Liver (tissue), 8 donors: ENCODE measurements at regions not wholly inside any gene's neighbourhood (a gene's known extent, or its start where the extent isn't known, plus 50 kb on each side); places are given as distances from the start of the nearest gene placed in this dataset.

Experiments
- DNase-seq: peaks from one replicate; pipeline ENCODE4 v3.0.0-alpha.2; 2017; ENCODE audit warnings: low spot score
- H3K27ac ChIP-seq, 2 donors: one replicate each; pipeline ENCODE4 v1.7.0; 2013; ENCODE audit warnings: inconsistent platforms in 2 of 2, low read length in 2 of 2, control low read depth in 1 of 2, low read depth in 1 of 2, mild to moderate bottlenecking in 1 of 2
- H3K27me3 ChIP-seq, 4 donors: one replicate each; pipeline versions ENCODE4 v1.6.1 to v1.7.0; 2013; ENCODE audit warnings: low read length in 3 of 4, inconsistent platforms in 1 of 4, mild to moderate bottlenecking in 1 of 4, moderate library complexity in 1 of 4; ENCODE audit not compliant: control insufficient read depth in 4 of 4, insufficient read depth in 4 of 4
- H3K36me3 ChIP-seq, 4 donors: one replicate each; pipeline versions ENCODE4 v1.6.1 to v1.7.0; 2013; ENCODE audit warnings: low read length in 3 of 4, mild to moderate bottlenecking in 3 of 4, low read depth in 1 of 4, moderate library complexity in 1 of 4; ENCODE audit not compliant: control insufficient read depth in 4 of 4, insufficient read depth in 3 of 4
- H3K4me1 ChIP-seq, 4 donors: one replicate each; pipeline versions ENCODE4 v1.6.1 to v1.7.0; 2013; ENCODE audit warnings: low read length in 3 of 4, mild to moderate bottlenecking in 3 of 4, moderate library complexity in 1 of 4; ENCODE audit not compliant: control insufficient read depth in 4 of 4, insufficient read depth in 4 of 4
- H3K4me3 ChIP-seq, 3 donors: one replicate each; pipeline versions ENCODE4 v1.6.1 to v1.7.0; 2013; ENCODE audit warnings: low read length in 3 of 3, control low read depth in 1 of 3, low read depth in 1 of 3, mild to moderate bottlenecking in 1 of 3
- H3K9ac ChIP-seq, 2 donors: one replicate each; pipeline ENCODE4 v1.7.0; 2013; ENCODE audit warnings: low read length in 2 of 2, mild to moderate bottlenecking in 2 of 2, moderate library complexity in 2 of 2, control low read depth in 1 of 2, low read depth in 1 of 2
- H3K9me3 ChIP-seq, 4 donors: one replicate each; pipeline versions ENCODE4 v1.6.1 to v1.7.0; 2013; ENCODE audit warnings: low read length in 3 of 4; ENCODE audit not compliant: control insufficient read depth in 4 of 4
- ATF3 ChIP-seq: IDR thresholded peaks from 2 replicates; pipeline ENCODE4 v1.6.1; 2016; ENCODE audit warnings: antibody characterized with exemption
- CTCF ChIP-seq: fragments of 150-350 bp; IDR thresholded peaks from 2 replicates; pipeline ENCODE4 v1.5.1; 2017; ENCODE audit warnings: improper control_type of control experiment, low read depth, low read length; ENCODE audit not compliant: missing input control
- EGR1 ChIP-seq, 2 donors: IDR thresholded peaks; 2 replicates each; pipeline ENCODE4 v1.6.1; 2016 to 2018; ENCODE audit warnings: antibody characterized with exemption in 2 of 2, low read depth in 2 of 2
- FOXA1 ChIP-seq: IDR thresholded peaks from 2 replicates; pipeline ENCODE4 v1.6.1; 2016; ENCODE audit warnings: antibody characterized with exemption
- GABPA ChIP-seq, 2 donors: IDR thresholded peaks in 1 of 2; conservative IDR thresholded peaks in 1 of 2; 2 replicates each; pipeline ENCODE4 v1.6.1; 2016; ENCODE audit warnings: antibody characterized with exemption in 2 of 2, mild to moderate bottlenecking in 1 of 2, moderate library complexity in 1 of 2
- HNF4A ChIP-seq, 2 donors: conservative IDR thresholded peaks; 2 replicates each; pipeline ENCODE4 v1.6.1; 2016; ENCODE audit warnings: antibody characterized with exemption in 2 of 2, mild to moderate bottlenecking in 2 of 2
- JUND ChIP-seq, 2 donors: IDR thresholded peaks; 2 replicates each; pipeline ENCODE4 v1.6.1; 2016; ENCODE audit warnings: antibody characterized with exemption in 2 of 2
- MAX ChIP-seq: IDR thresholded peaks from 2 replicates; pipeline ENCODE4 v1.6.1; 2016; ENCODE audit warnings: antibody characterized with exemption
- RXRA ChIP-seq, 2 donors: IDR thresholded peaks; 2 replicates each; pipeline ENCODE4 v1.6.1; 2017 to 2018; ENCODE audit warnings: antibody characterized with exemption in 2 of 2, mild to moderate bottlenecking in 1 of 2
- SP1 ChIP-seq: IDR thresholded peaks from 2 replicates; pipeline ENCODE4 v1.6.1; 2018; ENCODE audit warnings: antibody characterized with exemption, mild to moderate bottlenecking
- TAF1 ChIP-seq: conservative IDR thresholded peaks from 2 replicates; pipeline ENCODE4 v1.6.1; 2016; ENCODE audit warnings: antibody characterized with exemption, mild to moderate bottlenecking
- YY1 ChIP-seq: IDR thresholded peaks from 2 replicates; pipeline ENCODE4 v1.6.1; 2016; ENCODE audit warnings: antibody characterized with exemption, mild to moderate bottlenecking
- ZBTB33 ChIP-seq: IDR thresholded peaks from 2 replicates; pipeline ENCODE4 v1.6.1; 2016; ENCODE audit warnings: antibody characterized with exemption
- WGBS: extraction: QIAGEN DNeasy Blood & Tissue Kit; methylation state at CpG from one replicate; pipeline ENCODE4 v1.1.7; 2013; 5-methylcytosine and 5-hydroxymethylcytosine counted together
- donor health status: healthy.
- donor health status: healthy.
- donor health status: healthy.
- donor health status: healthy.
- donor health status: healthy.

GRCh38 chr9:2987679-2988078 is 143.8 kb upstream of the PUM3 start (continued):
- TF ChIP-seq FOXA1 (no peak), JUND (IDR thresholded peaks at IDR 0.05) (no peak), HNF4A (conservative IDR thresholded peaks at IDR 0.05) (no peak), ZBTB33 (no peak), RXRA (IDR thresholded peaks at IDR 0.05) (no peak), SP1 (no peak), TAF1 (no peak)

- no peak overlapping the region for H3K4me3 ChIP-seq
- no peaks in the 10 kb centered on the region for H3K9me3 ChIP-seq
- no peak overlapping the region for H3K9ac ChIP-seq
- H3K27me3 ChIP-seq: peaks cover 0 to 4% (median 0%) of the 10 kb centered on the region in 4 donors
- WGBS: 84% methylated on average over 2 of the region's 2 CpGs
- no peaks in the 10 kb centered on the region for H3K4me1 ChIP-seq
- H3K27ac ChIP-seq: no peak overlapping the region
- DNase-seq: no peak
- no peak for TF ChIP-seq YY1
- no peak for TF ChIP-seq GABPA (IDR thresholded peaks at IDR 0.05 in 1 of 2, conservative IDR thresholded peaks at IDR 0.05 in 1 of 2)
- TF ChIP-seq EGR1 (IDR thresholded peaks at IDR 0.05; ENCODE audit: low read depth in 2 of 2): no peak
- H3K36me3 ChIP-seq: no peaks in the 10 kb centered on the region
These were observed 141.4 kb upstream of the PUM3 start for GRCh38 chr9:2985343-2985742.

GRCh38 chr9:2984491-2984890 is 140.6 kb upstream of the PUM3 start:
- Histone ChIP-seq H3K9me3 (no peaks in the 10 kb centered on the region), H3K36me3 (no peaks in the 10 kb centered on the region), H3K9ac (no peak overlapping the region), H3K27me3 (peaks cover 0 to 4% (median 0%) of the 10 kb centered on the region in 4 donors), H3K4me3 (no peak overlapping the region), H3K4me1 (no peaks in the 10 kb centered on the region), H3K27ac (no peak overlapping the region)
- DNase-seq: no peak
- no peak for TF ChIP-seq ZBTB33
- TF ChIP-seq MAX: no peak
- no peak for TF ChIP-seq EGR1 (IDR thresholded peaks at IDR 0.05; ENCODE audit: low read depth in 2 of 2)
- TF ChIP-seq ATF3: no peak
- TF ChIP-seq CTCF: no peak
